ENCODE measurements at regions not wholly inside any gene's neighbourhood (a gene's known extent, or its start where the extent isn't known, plus 50 kb on each side); places are given as distances from the start of the nearest gene placed in this dataset.
A peak's percentile ranks its signal among the peaks of the same experiment; 100 is the strongest.

GRCh38 chr6:134640975-134641429, 308.9 kb downstream of the ALDH8A1 start:
- TF ChIP-seq EZH2 (optimal IDR thresholded peaks at IDR 0.05; ENCODE audit: low read depth, low read length) (no peak), CTCF (IDR thresholded peaks at IDR 0.05; ENCODE audit: low read length) (peak; percentile 97), EZH2phosphoT487 (IDR thresholded peaks at IDR 0.05; ENCODE audit: low read length) (no peak)

DNA sequence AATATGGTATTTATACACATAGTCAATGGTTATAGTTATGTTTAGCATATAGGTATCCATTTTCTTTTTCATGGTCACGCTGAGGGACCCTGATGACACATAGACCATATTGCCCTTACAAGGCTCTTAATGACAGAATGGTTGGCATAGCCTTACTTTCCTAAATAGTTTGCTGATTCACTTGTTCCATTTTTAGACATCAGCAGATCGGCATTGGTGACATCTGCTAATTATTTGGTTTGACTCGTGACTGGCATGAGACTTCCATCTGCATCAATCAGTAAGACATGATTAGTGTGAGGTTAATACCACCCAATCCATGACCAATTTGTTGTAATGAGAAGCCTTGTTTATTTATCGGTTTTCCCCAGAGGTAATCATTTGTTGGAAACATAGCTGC, 309.7 kb downstream of the ALDH8A1 start:
- Histone ChIP-seq H3K27me3 (replicated peaks; ENCODE audit: insufficient read depth, low read length) (no peaks in the 10 kb centered on the region), H3F3A (ENCODE audit: insufficient read depth, low read length) (peaks cover 21% of the 10 kb centered on the region), H3K4me1 (ENCODE audit: low read length) (peaks cover 40% of the 10 kb centered on the region), H3K9ac (ENCODE audit: low read length) (no peak overlapping the region), H3K4me3 (ENCODE audit: low read length) (no peak overlapping the region), H2AFZ (ENCODE audit: low read length) (no peak overlapping the region), H3K27ac (ENCODE audit: low read length) (no peak overlapping the region), H3K4me2 (ENCODE audit: low read depth, low read length) (no peak overlapping the region), H3K36me3 (replicated peaks; ENCODE audit: insufficient read depth, low read length) (no peaks in the 10 kb centered on the region), H3K9me2 (replicated peaks; ENCODE audit: insufficient read depth, low read length) (no peaks in the 10 kb centered on the region), H3K79me2 (ENCODE audit: low read length) (no peaks in the 10 kb centered on the region), H4K20me1 (ENCODE audit: insufficient read depth, low read length) (no peaks in the 10 kb centered on the region), H3K9me3 (replicated peaks; ENCODE audit: insufficient read depth, low read length) (no peaks in the 10 kb centered on the region)
- TF ChIP-seq CTCF (IDR thresholded peaks at IDR 0.05; ENCODE audit: low read length) (no peak), EZH2phosphoT487 (IDR thresholded peaks at IDR 0.05; ENCODE audit: low read length) (no peak), EZH2 (optimal IDR thresholded peaks at IDR 0.05; ENCODE audit: low read depth, low read length) (no peak)
- DNase-seq, result peak; percentile 5

More at GRCh38 chr6:134640975-134641429, 308.9 kb downstream of the ALDH8A1 start:
- Histone ChIP-seq H2AFZ (ENCODE audit: low read length) (peak overlapping the region; percentile 36), H3K4me2 (ENCODE audit: low read depth, low read length) (peak overlapping the region; percentile 15; the same call in 1 of the 2 replicates), H3K4me1 (ENCODE audit: low read length) (peaks cover 34% of the 10 kb centered on the region), H3K9ac (ENCODE audit: low read length) (no peak overlapping the region), H3K36me3 (replicated peaks; ENCODE audit: insufficient read depth, low read length) (no peaks in the 10 kb centered on the region), H3K79me2 (ENCODE audit: low read length) (no peaks in the 10 kb centered on the region), H3K27me3 (replicated peaks; ENCODE audit: insufficient read depth, low read length) (no peaks in the 10 kb centered on the region), H3K9me2 (replicated peaks; ENCODE audit: insufficient read depth, low read length) (no peaks in the 10 kb centered on the region), H4K20me1 (ENCODE audit: insufficient read depth, low read length) (no peaks in the 10 kb centered on the region), H3F3A (ENCODE audit: insufficient read depth, low read length) (peaks cover 21% of the 10 kb centered on the region), H3K27ac (ENCODE audit: low read length) (peak overlapping the region; percentile 9; the same call in 1 of the 2 replicates), H3K4me3 (ENCODE audit: low read length) (no peak overlapping the region), H3K9me3 (replicated peaks; ENCODE audit: insufficient read depth, low read length) (no peaks in the 10 kb centered on the region)
- DNase-seq, result peak; percentile 84

- TF ChIP-seq EZH2 (optimal IDR thresholded peaks at IDR 0.05; ENCODE audit: low read depth, low read length) (no peak), EZH2phosphoT487 (IDR thresholded peaks at IDR 0.05; ENCODE audit: low read length) (no peak), CTCF (IDR thresholded peaks at IDR 0.05; ENCODE audit: low read length) (no peak)
- H4K20me1 ChIP-seq (ENCODE audit: insufficient read depth, low read length), result no peaks in the 10 kb centered on the region
- H3K4me3 ChIP-seq (ENCODE audit: low read length), result no peak overlapping the region
- H2AFZ ChIP-seq (ENCODE audit: low read length), result peak overlapping the region; percentile 37; the same call in 1 of the 2 replicates
- DNase-seq, result peak; percentile 26
- H3F3A ChIP-seq (ENCODE audit: insufficient read depth, low read length), result peaks cover 21% of the 10 kb centered on the region
- H3K27me3 ChIP-seq (replicated peaks; ENCODE audit: insufficient read depth, low read length), result no peaks in the 10 kb centered on the region
- H3K36me3 ChIP-seq (replicated peaks; ENCODE audit: insufficient read depth, low read length), result no peaks in the 10 kb centered on the region
- H3K9me3 ChIP-seq (replicated peaks; ENCODE audit: insufficient read depth, low read length), result no peaks in the 10 kb centered on the region
- H3K4me2 ChIP-seq (ENCODE audit: low read depth, low read length), result peak overlapping the region; percentile 19; the same call in 1 of the 2 replicates
- H3K27ac ChIP-seq (ENCODE audit: low read length), result peak overlapping the region; percentile 61; the same call in 1 of the 2 replicates
- H3K9me2 ChIP-seq (replicated peaks; ENCODE audit: insufficient read depth, low read length), result no peaks in the 10 kb centered on the region
- no peaks in the 10 kb centered on the region for H3K79me2 ChIP-seq (ENCODE audit: low read length)
- H3K4me1 ChIP-seq (ENCODE audit: low read length), result peaks cover 43% of the 10 kb centered on the region
- H3K9ac ChIP-seq (ENCODE audit: low read length), result peak overlapping the region; percentile 8; the same call in 1 of the 2 replicates
These were observed 312.0 kb downstream of the ALDH8A1 start for GRCh38 chr6:134637847-134638437.
